Fibroblast of lung (primary cell): ENCODE measurements at regions not wholly inside any gene's neighbourhood (a gene's known extent, or its start where the extent isn't known, plus 50 kb on each side); places are given as distances from the start of the nearest gene placed in this dataset.

Source experiments
- EZH2 ChIP-seq: IDR thresholded peaks from 2 replicates; pipeline ENCODE4 v1.5.1; 2012; ENCODE audit warnings: low read length, control low read depth, mild to moderate bottlenecking; ENCODE audit errors: missing control alignments
- TF ChIP-seq, protein P1 (sequence below), 2 donors: IDR thresholded peaks in 1 of 2; conservative IDR thresholded peaks in 1 of 2; 1 replicate in 1 of 2; 2 replicates in 1 of 2; pipeline ENCODE4 v1.5.1; 2011 to 2012; ENCODE audit warnings: low read length in 2 of 2, control low read depth in 1 of 2, inconsistent platforms in 1 of 2, low read depth in 1 of 2, mild to moderate bottlenecking in 1 of 2

DNA sequence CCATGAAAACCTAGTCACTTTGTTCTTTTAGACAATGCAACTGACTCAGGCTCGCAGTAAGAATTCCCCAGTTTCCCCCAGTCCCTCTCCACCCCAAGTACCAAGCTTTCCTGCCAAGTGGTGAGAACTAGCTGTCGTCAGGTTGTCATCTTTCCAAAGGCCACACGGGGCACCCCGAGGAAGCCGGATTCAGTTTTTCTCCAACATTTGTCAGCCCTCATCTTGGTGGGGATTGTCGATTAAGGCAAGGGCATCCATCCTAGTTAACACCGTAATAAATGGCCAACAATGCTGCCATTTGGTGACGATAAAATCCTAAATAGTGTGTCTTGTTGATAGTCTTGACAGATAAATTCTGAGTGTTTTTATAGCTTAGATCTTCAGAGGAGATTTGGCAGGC, 55.9 kb upstream of the PROX1 start:
- TF ChIP-seq, protein P1, sequence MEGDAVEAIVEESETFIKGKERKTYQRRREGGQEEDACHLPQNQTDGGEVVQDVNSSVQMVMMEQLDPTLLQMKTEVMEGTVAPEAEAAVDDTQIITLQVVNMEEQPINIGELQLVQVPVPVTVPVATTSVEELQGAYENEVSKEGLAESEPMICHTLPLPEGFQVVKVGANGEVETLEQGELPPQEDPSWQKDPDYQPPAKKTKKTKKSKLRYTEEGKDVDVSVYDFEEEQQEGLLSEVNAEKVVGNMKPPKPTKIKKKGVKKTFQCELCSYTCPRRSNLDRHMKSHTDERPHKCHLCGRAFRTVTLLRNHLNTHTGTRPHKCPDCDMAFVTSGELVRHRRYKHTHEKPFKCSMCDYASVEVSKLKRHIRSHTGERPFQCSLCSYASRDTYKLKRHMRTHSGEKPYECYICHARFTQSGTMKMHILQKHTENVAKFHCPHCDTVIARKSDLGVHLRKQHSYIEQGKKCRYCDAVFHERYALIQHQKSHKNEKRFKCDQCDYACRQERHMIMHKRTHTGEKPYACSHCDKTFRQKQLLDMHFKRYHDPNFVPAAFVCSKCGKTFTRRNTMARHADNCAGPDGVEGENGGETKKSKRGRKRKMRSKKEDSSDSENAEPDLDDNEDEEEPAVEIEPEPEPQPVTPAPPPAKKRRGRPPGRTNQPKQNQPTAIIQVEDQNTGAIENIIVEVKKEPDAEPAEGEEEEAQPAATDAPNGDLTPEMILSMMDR (conservative IDR thresholded peaks at IDR 0.05 in 1 of 2, IDR thresholded peaks at IDR 0.05 in 1 of 2; ENCODE audit: low read depth in 1 of 2, low read length in 2 of 2) = no peak
- TF ChIP-seq EZH2 = no peak
